ENCODE measurements at regions not wholly inside any gene's neighbourhood (a gene's known extent, or its start where the extent isn't known, plus 50 kb on each side); places are given as distances from the start of the nearest gene placed in this dataset.

- Mint-ChIP-seq H3K9me3 (peaks cover 0 to 22% (median 5%) of the 10 kb centered on the region in 7 donors), H3K36me3 (no peaks in the 10 kb centered on the region), H3K4me3 (no peak overlapping the region), H3K27me3 (no peaks in the 10 kb centered on the region), H3K4me1 (no peaks in the 10 kb centered on the region), H3K27ac (no peak overlapping the region)
- Histone ChIP-seq H3K4me3 (ENCODE audit: low read depth, low read length) (no peak overlapping the region), H3K9me3 (ENCODE audit: control insufficient read depth in 2 of 2, low read length in 2 of 2) (peaks cover 0 to 3% of the 10 kb centered on the region in 2 experiments), H3K36me3 (ENCODE audit: control insufficient read depth, insufficient read depth, low read length) (no peaks in the 10 kb centered on the region), H3K4me1 (ENCODE audit: control insufficient read depth, insufficient read depth, low read length, poor library complexity, severe bottlenecking) (no peaks in the 10 kb centered on the region), H3K27ac (ENCODE audit: insufficient read depth, low read length, poor library complexity, severe bottlenecking) (no peak overlapping the region), H3K27me3 (ENCODE audit: control insufficient read depth, insufficient read depth, low read length) (no peaks in the 10 kb centered on the region)
- ATAC-seq (ENCODE audit: low read depth in 2 of 2) (no peak), DNase-seq (no peak)
Measured at GRCh38 chr5:144886668-144887067, 716.0 kb downstream of the KCTD16 start.

GRCh38 chr5:144882739-144883283, 712.1 kb downstream of the KCTD16 start:
- Mint-ChIP-seq H3K4me1 (no peaks in the 10 kb centered on the region), H3K36me3 (no peaks in the 10 kb centered on the region), H3K4me3 (no peak overlapping the region), H3K27ac (no peak overlapping the region), H3K9me3 (peaks cover 2 to 17% (median 4%) of the 10 kb centered on the region in 7 donors), H3K27me3 (no peaks in the 10 kb centered on the region)
- Histone ChIP-seq H3K9me3 (ENCODE audit: control insufficient read depth in 2 of 2, low read length in 2 of 2) (no peaks in the 10 kb centered on the region), H3K27ac (ENCODE audit: insufficient read depth, low read length, poor library complexity, severe bottlenecking) (no peak overlapping the region), H3K36me3 (ENCODE audit: control insufficient read depth, insufficient read depth, low read length) (no peaks in the 10 kb centered on the region), H3K4me3 (ENCODE audit: low read depth, low read length) (no peak overlapping the region), H3K4me1 (ENCODE audit: control insufficient read depth, insufficient read depth, low read length, poor library complexity, severe bottlenecking) (no peaks in the 10 kb centered on the region), H3K27me3 (ENCODE audit: control insufficient read depth, insufficient read depth, low read length) (no peaks in the 10 kb centered on the region)
- DNase-seq (no peak), ATAC-seq (ENCODE audit: low read depth in 2 of 2) (no peak)

- H3K27me3 ChIP-seq (ENCODE audit: control insufficient read depth, insufficient read depth, low read length): no peaks in the 10 kb centered on the region
- H3K9me3 ChIP-seq (ENCODE audit: control insufficient read depth in 2 of 2, low read length in 2 of 2): no peaks in the 10 kb centered on the region
- H3K9me3 Mint-ChIP-seq: peaks cover 0 to 16% (median 4%) of the 10 kb centered on the region in 7 donors
- no peak overlapping the region for H3K4me3 Mint-ChIP-seq
- H3K4me1 ChIP-seq (ENCODE audit: control insufficient read depth, insufficient read depth, low read length, poor library complexity, severe bottlenecking): no peaks in the 10 kb centered on the region
- no peak overlapping the region for H3K27ac Mint-ChIP-seq
- no peak for ATAC-seq (ENCODE audit: low read depth in 2 of 2)
- H3K36me3 ChIP-seq (ENCODE audit: control insufficient read depth, insufficient read depth, low read length): no peaks in the 10 kb centered on the region
- H3K36me3 Mint-ChIP-seq: no peaks in the 10 kb centered on the region
- no peaks in the 10 kb centered on the region for H3K4me1 Mint-ChIP-seq
- no peak for DNase-seq
- no peak overlapping the region for H3K4me3 ChIP-seq (ENCODE audit: low read depth, low read length)
- no peaks in the 10 kb centered on the region for H3K27me3 Mint-ChIP-seq
- no peak overlapping the region for H3K27ac ChIP-seq (ENCODE audit: insufficient read depth, low read length, poor library complexity, severe bottlenecking)
Measured at GRCh38 chr5:144880513-144880912, 709.8 kb downstream of the KCTD16 start.

GRCh38 chr5:144876990-144877389, 706.3 kb downstream of the KCTD16 start:
- Histone ChIP-seq H3K27ac (ENCODE audit: insufficient read depth, low read length, poor library complexity, severe bottlenecking) (no peak overlapping the region), H3K4me1 (ENCODE audit: control insufficient read depth, insufficient read depth, low read length, poor library complexity, severe bottlenecking) (no peaks in the 10 kb centered on the region), H3K4me3 (ENCODE audit: low read depth, low read length) (no peak overlapping the region), H3K9me3 (ENCODE audit: control insufficient read depth in 2 of 2, low read length in 2 of 2) (no peaks in the 10 kb centered on the region), H3K36me3 (ENCODE audit: control insufficient read depth, insufficient read depth, low read length) (no peaks in the 10 kb centered on the region), H3K27me3 (ENCODE audit: control insufficient read depth, insufficient read depth, low read length) (no peaks in the 10 kb centered on the region)
- ATAC-seq (ENCODE audit: low read depth in 2 of 2) (no peak), DNase-seq (no peak)
- H3K4me3 Mint-ChIP-seq: no peak overlapping the region
- H3K4me1 Mint-ChIP-seq: no peaks in the 10 kb centered on the region
- no peaks in the 10 kb centered on the region for H3K36me3 Mint-ChIP-seq
- H3K9me3 Mint-ChIP-seq: peaks cover 0 to 28% (median 4%) of the 10 kb centered on the region in 7 donors
- H3K27me3 Mint-ChIP-seq: no peaks in the 10 kb centered on the region
- H3K27ac Mint-ChIP-seq: no peak overlapping the region

GRCh38 chr5:144873076-144873475, 702.4 kb downstream of the KCTD16 start:
- Mint-ChIP-seq H3K9me3 (peaks cover 5 to 26% (median 6%) of the 10 kb centered on the region in 7 donors), H3K27ac (no peak overlapping the region), H3K4me3 (no peak overlapping the region), H3K36me3 (no peaks in the 10 kb centered on the region), H3K4me1 (no peaks in the 10 kb centered on the region), H3K27me3 (no peaks in the 10 kb centered on the region)
- ATAC-seq (ENCODE audit: low read depth in 2 of 2) (no peak), DNase-seq (no peak)
- no peaks in the 10 kb centered on the region for H3K4me1 ChIP-seq (ENCODE audit: control insufficient read depth, insufficient read depth, low read length, poor library complexity, severe bottlenecking)
- H3K36me3 ChIP-seq (ENCODE audit: control insufficient read depth, insufficient read depth, low read length): no peaks in the 10 kb centered on the region
- no peaks in the 10 kb centered on the region for H3K9me3 ChIP-seq (ENCODE audit: control insufficient read depth in 2 of 2, low read length in 2 of 2)
- H3K4me3 ChIP-seq (ENCODE audit: low read depth, low read length): no peak overlapping the region
- no peaks in the 10 kb centered on the region for H3K27me3 ChIP-seq (ENCODE audit: control insufficient read depth, insufficient read depth, low read length)
- no peak overlapping the region for H3K27ac ChIP-seq (ENCODE audit: insufficient read depth, low read length, poor library complexity, severe bottlenecking)

- H3K27me3 Mint-ChIP-seq: no peaks in the 10 kb centered on the region
- peaks cover 3 to 22% (median 6%) of the 10 kb centered on the region in 7 donors for H3K9me3 Mint-ChIP-seq
- H3K27me3 ChIP-seq (ENCODE audit: control insufficient read depth, insufficient read depth, low read length): no peaks in the 10 kb centered on the region
- no peak overlapping the region for H3K4me3 ChIP-seq (ENCODE audit: low read depth, low read length)
- H3K9me3 ChIP-seq (ENCODE audit: control insufficient read depth in 2 of 2, low read length in 2 of 2): no peaks in the 10 kb centered on the region
- H3K27ac ChIP-seq (ENCODE audit: insufficient read depth, low read length, poor library complexity, severe bottlenecking): no peak overlapping the region
- H3K4me3 Mint-ChIP-seq: no peak overlapping the region
- H3K36me3 ChIP-seq (ENCODE audit: control insufficient read depth, insufficient read depth, low read length): no peaks in the 10 kb centered on the region
- no peaks in the 10 kb centered on the region for H3K4me1 Mint-ChIP-seq
- no peaks in the 10 kb centered on the region for H3K36me3 Mint-ChIP-seq
- no peak overlapping the region for H3K27ac Mint-ChIP-seq
- DNase-seq (no peak), ATAC-seq (ENCODE audit: low read depth in 2 of 2) (no peak)
- H3K4me1 ChIP-seq (ENCODE audit: control insufficient read depth, insufficient read depth, low read length, poor library complexity, severe bottlenecking): no peaks in the 10 kb centered on the region
Measured at GRCh38 chr5:144864118-144864517, 693.4 kb downstream of the KCTD16 start.

- H3K4me1 ChIP-seq (ENCODE audit: control insufficient read depth, insufficient read depth, low read length, poor library complexity, severe bottlenecking): no peaks in the 10 kb centered on the region
- no peak for ATAC-seq (ENCODE audit: low read depth in 2 of 2)
Measured at GRCh38 chr5:144857454-144857853, 686.8 kb downstream of the KCTD16 start.

GRCh38 chr5:144844086-144844485, 673.4 kb downstream of the KCTD16 start:
- H3K36me3 Mint-ChIP-seq: no peaks in the 10 kb centered on the region
- H3K4me1 Mint-ChIP-seq: no peaks in the 10 kb centered on the region

More at GRCh38 chr5:144857454-144857853, 686.8 kb downstream of the KCTD16 start:
- Mint-ChIP-seq H3K4me3 (no peak overlapping the region), H3K36me3 (no peaks in the 10 kb centered on the region), H3K9me3 (peaks cover 0 to 14% (median 3%) of the 10 kb centered on the region in 7 donors), H3K4me1 (no peaks in the 10 kb centered on the region), H3K27me3 (no peaks in the 10 kb centered on the region), H3K27ac (no peak overlapping the region)
- DNase-seq: no peak
- H3K4me3 ChIP-seq (ENCODE audit: low read depth, low read length): no peak overlapping the region
- no peaks in the 10 kb centered on the region for H3K9me3 ChIP-seq (ENCODE audit: control insufficient read depth in 2 of 2, low read length in 2 of 2)
- H3K27ac ChIP-seq (ENCODE audit: insufficient read depth, low read length, poor library complexity, severe bottlenecking): no peak overlapping the region
- H3K36me3 ChIP-seq (ENCODE audit: control insufficient read depth, insufficient read depth, low read length): no peaks in the 10 kb centered on the region
- H3K27me3 ChIP-seq (ENCODE audit: control insufficient read depth, insufficient read depth, low read length): no peaks in the 10 kb centered on the region

More at GRCh38 chr5:144844086-144844485, 673.4 kb downstream of the KCTD16 start:
- H3K4me1 ChIP-seq (ENCODE audit: control insufficient read depth, insufficient read depth, low read length, poor library complexity, severe bottlenecking): no peaks in the 10 kb centered on the region
- no peak for ATAC-seq (ENCODE audit: low read depth in 2 of 2)
- H3K36me3 ChIP-seq (ENCODE audit: control insufficient read depth, insufficient read depth, low read length): no peaks in the 10 kb centered on the region
- H3K27me3 ChIP-seq (ENCODE audit: control insufficient read depth, insufficient read depth, low read length): no peaks in the 10 kb centered on the region
- no peak overlapping the region for H3K27ac Mint-ChIP-seq
- no peak overlapping the region for H3K27ac ChIP-seq (ENCODE audit: insufficient read depth, low read length, poor library complexity, severe bottlenecking)
- H3K4me3 ChIP-seq (ENCODE audit: low read depth, low read length): no peak overlapping the region
- no peak for DNase-seq
- H3K9me3 Mint-ChIP-seq: peaks cover 0 to 13% (median 5%) of the 10 kb centered on the region in 7 donors
- H3K4me3 Mint-ChIP-seq: no peak overlapping the region
- peaks cover 0 to 7% of the 10 kb centered on the region in 2 experiments for H3K9me3 ChIP-seq (ENCODE audit: control insufficient read depth in 2 of 2, low read length in 2 of 2)
- H3K27me3 Mint-ChIP-seq: no peaks in the 10 kb centered on the region
